HEK293T (cell line): ENCODE measurements at regions not wholly inside any gene's neighbourhood (a gene's known extent, or its start where the extent isn't known, plus 50 kb on each side); places are given as distances from the start of the nearest gene placed in this dataset.

Experiments used
- CTBP1 ChIP-seq: fragments of 450-650 bp; IDR thresholded peaks from 2 replicates; pipeline ENCODE4 v1.6.1; 2016; ENCODE audit warnings: borderline replicate concordance
- LEF1 ChIP-seq: fragments of 450-650 bp; IDR thresholded peaks from 2 replicates; pipeline ENCODE4 v1.6.1; 2017; ENCODE audit warnings: mild to moderate bottlenecking, borderline replicate concordance
- NFRKB ChIP-seq: fragments of 450-650 bp; IDR thresholded peaks from 2 replicates; pipeline ENCODE4 v1.6.1; 2016; ENCODE audit warnings: mild to moderate bottlenecking, moderate library complexity
- SP1 ChIP-seq: fragments of 450-650 bp; IDR thresholded peaks from 2 replicates; pipeline ENCODE4 v1.6.1; 2017

DNA sequence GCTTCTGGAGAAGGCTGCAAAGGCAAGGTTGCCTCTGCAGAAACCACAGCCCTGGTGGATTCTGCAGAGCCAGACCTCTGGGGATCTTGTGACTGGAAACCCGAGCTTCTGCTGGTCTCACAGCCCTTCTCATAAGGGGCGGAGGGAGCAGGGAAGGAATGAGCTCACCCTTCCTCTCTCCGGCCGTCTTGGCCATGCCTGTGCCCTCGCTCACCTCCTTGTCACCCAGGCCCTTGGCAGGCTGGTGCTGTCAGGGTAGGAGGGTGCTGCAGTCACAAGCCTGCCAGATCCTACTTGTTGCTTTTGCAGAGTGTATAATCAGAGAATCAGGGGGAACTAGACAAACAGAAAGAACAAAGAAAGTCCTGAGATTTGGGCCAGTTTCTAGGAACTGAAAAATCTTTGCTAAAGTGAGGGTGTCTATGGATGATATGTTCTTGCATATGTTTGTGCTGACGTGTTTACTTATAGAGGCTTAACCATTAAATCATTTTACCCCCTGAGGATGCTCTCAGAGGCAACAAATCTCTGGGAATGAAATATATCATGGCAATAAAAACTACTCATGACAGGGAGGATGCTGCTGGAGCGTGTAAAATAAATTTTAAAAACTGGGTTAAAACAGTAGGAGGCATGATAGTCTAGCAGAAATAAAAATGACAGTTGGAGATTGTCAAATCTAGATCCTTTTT, 244.9 kb upstream of the SOX4 start:
- TF ChIP-seq LEF1 (no peak), CTBP1 (peak; percentile 64; the same call in 1 of the 2 replicates), SP1 (no peak), NFRKB (no peak)
